ENCODE measurements at regions not wholly inside any gene's neighbourhood (a gene's known extent, or its start where the extent isn't known, plus 50 kb on each side); places are given as distances from the start of the nearest gene placed in this dataset.

DNA sequence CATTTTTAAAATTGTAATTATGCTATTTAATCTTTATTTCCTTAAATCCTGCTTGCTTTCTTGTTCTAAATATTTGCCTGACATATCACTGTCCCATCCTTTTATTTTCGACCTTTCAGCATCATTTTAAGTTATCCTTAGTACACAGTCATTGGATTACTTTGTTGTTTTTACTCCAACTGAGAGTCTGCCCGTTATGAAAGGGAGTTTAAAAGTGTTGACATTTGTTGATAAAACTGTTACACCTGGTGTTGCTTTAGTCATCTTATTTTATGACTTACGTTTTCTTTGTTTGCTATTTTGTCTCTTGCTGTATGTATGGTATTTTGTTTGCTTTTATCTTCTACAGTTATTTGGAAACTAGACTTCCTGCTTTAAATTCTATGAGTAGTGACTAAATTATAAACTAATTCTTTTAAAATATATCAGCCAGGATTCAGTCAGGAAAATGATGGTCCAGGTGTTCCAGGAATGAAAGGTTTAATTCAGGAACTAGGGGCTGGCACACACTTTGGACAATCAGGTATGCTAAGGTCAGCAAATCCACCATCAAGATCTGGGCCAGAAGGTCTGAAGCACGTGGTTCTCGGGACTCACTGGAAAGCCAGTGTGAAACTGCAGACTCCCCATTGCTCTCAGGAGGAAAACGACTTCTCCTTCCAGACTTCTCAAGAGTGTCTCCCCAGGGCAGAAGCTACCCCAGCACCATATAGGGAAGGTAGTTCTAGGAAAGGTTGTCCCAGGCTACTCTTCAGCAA is 86.0 kb downstream of the RASSF10 start (continued):
- TF ChIP-seq, protein P1, sequence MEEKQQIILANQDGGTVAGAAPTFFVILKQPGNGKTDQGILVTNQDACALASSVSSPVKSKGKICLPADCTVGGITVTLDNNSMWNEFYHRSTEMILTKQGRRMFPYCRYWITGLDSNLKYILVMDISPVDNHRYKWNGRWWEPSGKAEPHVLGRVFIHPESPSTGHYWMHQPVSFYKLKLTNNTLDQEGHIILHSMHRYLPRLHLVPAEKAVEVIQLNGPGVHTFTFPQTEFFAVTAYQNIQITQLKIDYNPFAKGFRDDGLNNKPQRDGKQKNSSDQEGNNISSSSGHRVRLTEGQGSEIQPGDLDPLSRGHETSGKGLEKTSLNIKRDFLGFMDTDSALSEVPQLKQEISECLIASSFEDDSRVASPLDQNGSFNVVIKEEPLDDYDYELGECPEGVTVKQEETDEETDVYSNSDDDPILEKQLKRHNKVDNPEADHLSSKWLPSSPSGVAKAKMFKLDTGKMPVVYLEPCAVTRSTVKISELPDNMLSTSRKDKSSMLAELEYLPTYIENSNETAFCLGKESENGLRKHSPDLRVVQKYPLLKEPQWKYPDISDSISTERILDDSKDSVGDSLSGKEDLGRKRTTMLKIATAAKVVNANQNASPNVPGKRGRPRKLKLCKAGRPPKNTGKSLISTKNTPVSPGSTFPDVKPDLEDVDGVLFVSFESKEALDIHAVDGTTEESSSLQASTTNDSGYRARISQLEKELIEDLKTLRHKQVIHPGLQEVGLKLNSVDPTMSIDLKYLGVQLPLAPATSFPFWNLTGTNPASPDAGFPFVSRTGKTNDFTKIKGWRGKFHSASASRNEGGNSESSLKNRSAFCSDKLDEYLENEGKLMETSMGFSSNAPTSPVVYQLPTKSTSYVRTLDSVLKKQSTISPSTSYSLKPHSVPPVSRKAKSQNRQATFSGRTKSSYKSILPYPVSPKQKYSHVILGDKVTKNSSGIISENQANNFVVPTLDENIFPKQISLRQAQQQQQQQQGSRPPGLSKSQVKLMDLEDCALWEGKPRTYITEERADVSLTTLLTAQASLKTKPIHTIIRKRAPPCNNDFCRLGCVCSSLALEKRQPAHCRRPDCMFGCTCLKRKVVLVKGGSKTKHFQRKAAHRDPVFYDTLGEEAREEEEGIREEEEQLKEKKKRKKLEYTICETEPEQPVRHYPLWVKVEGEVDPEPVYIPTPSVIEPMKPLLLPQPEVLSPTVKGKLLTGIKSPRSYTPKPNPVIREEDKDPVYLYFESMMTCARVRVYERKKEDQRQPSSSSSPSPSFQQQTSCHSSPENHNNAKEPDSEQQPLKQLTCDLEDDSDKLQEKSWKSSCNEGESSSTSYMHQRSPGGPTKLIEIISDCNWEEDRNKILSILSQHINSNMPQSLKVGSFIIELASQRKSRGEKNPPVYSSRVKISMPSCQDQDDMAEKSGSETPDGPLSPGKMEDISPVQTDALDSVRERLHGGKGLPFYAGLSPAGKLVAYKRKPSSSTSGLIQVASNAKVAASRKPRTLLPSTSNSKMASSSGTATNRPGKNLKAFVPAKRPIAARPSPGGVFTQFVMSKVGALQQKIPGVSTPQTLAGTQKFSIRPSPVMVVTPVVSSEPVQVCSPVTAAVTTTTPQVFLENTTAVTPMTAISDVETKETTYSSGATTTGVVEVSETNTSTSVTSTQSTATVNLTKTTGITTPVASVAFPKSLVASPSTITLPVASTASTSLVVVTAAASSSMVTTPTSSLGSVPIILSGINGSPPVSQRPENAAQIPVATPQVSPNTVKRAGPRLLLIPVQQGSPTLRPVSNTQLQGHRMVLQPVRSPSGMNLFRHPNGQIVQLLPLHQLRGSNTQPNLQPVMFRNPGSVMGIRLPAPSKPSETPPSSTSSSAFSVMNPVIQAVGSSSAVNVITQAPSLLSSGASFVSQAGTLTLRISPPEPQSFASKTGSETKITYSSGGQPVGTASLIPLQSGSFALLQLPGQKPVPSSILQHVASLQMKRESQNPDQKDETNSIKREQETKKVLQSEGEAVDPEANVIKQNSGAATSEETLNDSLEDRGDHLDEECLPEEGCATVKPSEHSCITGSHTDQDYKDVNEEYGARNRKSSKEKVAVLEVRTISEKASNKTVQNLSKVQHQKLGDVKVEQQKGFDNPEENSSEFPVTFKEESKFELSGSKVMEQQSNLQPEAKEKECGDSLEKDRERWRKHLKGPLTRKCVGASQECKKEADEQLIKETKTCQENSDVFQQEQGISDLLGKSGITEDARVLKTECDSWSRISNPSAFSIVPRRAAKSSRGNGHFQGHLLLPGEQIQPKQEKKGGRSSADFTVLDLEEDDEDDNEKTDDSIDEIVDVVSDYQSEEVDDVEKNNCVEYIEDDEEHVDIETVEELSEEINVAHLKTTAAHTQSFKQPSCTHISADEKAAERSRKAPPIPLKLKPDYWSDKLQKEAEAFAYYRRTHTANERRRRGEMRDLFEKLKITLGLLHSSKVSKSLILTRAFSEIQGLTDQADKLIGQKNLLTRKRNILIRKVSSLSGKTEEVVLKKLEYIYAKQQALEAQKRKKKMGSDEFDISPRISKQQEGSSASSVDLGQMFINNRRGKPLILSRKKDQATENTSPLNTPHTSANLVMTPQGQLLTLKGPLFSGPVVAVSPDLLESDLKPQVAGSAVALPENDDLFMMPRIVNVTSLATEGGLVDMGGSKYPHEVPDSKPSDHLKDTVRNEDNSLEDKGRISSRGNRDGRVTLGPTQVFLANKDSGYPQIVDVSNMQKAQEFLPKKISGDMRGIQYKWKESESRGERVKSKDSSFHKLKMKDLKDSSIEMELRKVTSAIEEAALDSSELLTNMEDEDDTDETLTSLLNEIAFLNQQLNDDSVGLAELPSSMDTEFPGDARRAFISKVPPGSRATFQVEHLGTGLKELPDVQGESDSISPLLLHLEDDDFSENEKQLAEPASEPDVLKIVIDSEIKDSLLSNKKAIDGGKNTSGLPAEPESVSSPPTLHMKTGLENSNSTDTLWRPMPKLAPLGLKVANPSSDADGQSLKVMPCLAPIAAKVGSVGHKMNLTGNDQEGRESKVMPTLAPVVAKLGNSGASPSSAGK (IDR thresholded peaks at IDR 0.05) = peak; percentile 54; the same call in 1 of the 2 replicates
- TF ChIP-seq NFXL1 (CRISPR knock-in tag; IDR thresholded peaks at IDR 0.05) (no peak), CXXC5 (CRISPR knock-in tag; IDR thresholded peaks at IDR 0.05) (0 out of 2 replicates have a peak, but pooled peaks have one; percentile 20)
